PC-3 (cell line): ENCODE measurements at regions not wholly inside any gene's neighbourhood (a gene's known extent, or its start where the extent isn't known, plus 50 kb on each side); places are given as distances from the start of the nearest gene placed in this dataset.

Experiments used
- EZH2 ChIP-seq: fragments of 300-600 bp; sonication (generic); IDR thresholded peaks from one replicate; pipeline ENCODE4 v1.6.1; 2017; ENCODE audit warnings: antibody characterized with exemption, mild to moderate bottlenecking, low read length; ENCODE audit not compliant: unreplicated experiment
- EZH2phosphoT487 ChIP-seq: fragments of 300-600 bp; sonication (generic); IDR thresholded peaks from 2 replicates; pipeline ENCODE4 v1.6.1; 2018; ENCODE audit warnings: mild to moderate bottlenecking, antibody characterized with exemption, low read length, borderline replicate concordance
- TF ChIP-seq, protein P1 (sequence below): fragments of 300-600 bp; sonication (generic); conservative IDR thresholded peaks from 2 replicates; pipeline ENCODE4 v1.5.1; 2017; ENCODE audit warnings: antibody characterized with exemption, low read depth, mild to moderate bottlenecking, low read length

DNA sequence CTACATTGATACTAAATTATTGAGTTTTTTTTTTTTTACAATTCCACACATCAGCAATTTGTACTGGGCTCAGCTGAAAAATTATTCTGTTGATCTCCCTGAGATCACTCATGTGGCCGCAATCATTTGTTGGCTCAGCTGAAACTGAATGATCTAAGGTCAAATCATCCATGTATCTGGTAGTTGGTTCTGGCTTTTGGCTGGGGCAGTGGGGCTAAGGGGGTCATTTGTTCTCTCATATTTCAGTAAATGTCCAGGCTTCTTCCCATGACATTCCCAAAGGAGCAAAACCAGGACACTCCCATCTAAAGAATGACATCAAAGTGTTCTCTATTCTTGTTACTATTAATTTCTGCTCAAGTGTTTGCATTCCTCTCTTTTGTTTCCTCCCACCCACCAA, 806.7 kb upstream of the ADGRL2 start:
- TF ChIP-seq, protein P1, sequence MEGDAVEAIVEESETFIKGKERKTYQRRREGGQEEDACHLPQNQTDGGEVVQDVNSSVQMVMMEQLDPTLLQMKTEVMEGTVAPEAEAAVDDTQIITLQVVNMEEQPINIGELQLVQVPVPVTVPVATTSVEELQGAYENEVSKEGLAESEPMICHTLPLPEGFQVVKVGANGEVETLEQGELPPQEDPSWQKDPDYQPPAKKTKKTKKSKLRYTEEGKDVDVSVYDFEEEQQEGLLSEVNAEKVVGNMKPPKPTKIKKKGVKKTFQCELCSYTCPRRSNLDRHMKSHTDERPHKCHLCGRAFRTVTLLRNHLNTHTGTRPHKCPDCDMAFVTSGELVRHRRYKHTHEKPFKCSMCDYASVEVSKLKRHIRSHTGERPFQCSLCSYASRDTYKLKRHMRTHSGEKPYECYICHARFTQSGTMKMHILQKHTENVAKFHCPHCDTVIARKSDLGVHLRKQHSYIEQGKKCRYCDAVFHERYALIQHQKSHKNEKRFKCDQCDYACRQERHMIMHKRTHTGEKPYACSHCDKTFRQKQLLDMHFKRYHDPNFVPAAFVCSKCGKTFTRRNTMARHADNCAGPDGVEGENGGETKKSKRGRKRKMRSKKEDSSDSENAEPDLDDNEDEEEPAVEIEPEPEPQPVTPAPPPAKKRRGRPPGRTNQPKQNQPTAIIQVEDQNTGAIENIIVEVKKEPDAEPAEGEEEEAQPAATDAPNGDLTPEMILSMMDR: no peak
- no peak for TF ChIP-seq EZH2
- TF ChIP-seq EZH2phosphoT487: no peak
